Lung microvascular endothelial cell (primary cell): ENCODE measurements at regions not wholly inside any gene's neighbourhood (a gene's known extent, or its start where the extent isn't known, plus 50 kb on each side); places are given as distances from the start of the nearest gene placed in this dataset.
"Not testable (repeated sequence)": the region's sequence is repeated elsewhere in the genome, so short reads cannot be mapped to it uniquely, and the experiment has no call there.

Experiments used
- DNase-seq, 2 donors: peaks; one replicate each; pipeline versions ENCODE4 v3.0.0 to v3.0.0-alpha.2; 2010; ENCODE audit warnings: low read depth in 2 of 2

DNA sequence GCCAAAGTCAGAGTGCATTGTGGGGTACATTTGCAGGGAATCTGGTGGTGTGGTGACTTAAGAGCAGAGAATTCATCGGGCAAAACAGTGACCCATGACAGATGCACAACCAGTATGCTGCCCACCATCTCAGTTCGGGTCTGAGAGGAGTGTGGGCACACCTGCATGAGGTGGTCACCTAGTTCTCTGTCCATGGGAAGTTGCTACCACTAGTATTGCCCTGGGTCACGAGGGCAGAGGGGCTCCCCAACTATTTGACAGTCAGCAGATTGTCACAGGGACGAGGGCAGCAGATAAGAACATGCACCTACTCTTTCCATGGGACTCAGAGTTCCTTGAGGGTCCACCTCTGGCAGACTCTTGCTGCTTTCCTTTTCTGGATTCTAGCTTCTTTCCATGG lies 305.2 kb upstream of the MAOA start:
- DNase-seq: no peak

DNA sequence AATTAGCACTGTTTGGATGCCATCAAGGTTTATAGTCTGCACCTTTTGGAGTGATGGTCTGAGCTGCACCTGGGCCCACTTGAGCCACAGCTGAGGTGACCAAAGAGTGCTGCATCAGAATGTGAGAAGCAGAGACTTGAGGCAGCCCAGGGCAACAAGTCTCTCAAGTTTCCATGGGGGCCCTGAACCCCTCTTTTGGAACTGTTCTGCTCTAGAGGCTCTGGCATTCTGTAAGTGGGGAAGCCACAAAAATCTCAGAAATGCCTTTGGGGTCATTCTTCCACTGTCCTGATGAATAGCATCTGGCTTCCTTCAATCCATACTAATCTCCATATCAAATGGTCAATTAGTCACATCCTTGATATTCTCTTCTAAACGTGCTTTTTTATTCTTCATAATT lies 298.4 kb upstream of the MAOA start:
- no peak for DNase-seq

DNA sequence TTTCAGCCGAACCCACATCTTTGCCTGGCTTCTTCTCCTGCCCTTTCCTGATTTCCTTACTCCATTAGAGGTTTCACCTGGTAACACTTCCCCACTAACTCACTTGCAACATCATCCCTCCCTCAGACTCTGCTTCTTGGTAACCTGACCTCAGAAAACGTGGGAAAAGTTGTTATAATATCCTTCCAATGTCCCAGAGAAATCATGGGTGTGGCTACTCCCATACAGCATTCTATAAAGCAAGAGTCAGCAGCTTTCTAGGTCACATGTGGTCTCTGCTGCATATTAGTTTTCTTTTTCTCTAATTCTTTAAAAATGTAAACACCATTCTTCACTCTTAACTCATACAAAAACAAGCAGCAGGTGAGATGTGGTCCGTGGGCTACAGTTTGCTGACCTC lies 283.1 kb upstream of the MAOA start:
- no peak for DNase-seq

DNA sequence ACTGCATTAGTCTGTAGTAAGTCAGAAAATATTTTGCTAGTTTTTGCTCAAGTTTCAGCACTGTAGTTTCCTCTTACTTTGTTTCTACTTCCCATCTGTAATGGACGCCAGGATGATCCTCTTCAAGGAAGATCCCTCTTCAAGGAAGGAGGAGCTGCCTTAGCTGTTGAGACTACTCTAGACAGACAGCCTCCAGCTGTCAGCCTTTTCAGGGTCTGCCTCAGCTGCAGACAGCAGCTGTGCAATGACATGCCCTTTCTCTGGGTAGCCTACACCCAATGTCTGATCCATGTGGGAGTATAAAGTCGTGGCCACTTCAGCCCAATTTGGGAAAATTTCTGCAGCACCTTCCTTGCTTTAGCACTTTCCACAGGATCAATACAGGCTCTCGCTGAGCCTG lies 281.0 kb upstream of the MAOA start:
- no peak for DNase-seq

DNA sequence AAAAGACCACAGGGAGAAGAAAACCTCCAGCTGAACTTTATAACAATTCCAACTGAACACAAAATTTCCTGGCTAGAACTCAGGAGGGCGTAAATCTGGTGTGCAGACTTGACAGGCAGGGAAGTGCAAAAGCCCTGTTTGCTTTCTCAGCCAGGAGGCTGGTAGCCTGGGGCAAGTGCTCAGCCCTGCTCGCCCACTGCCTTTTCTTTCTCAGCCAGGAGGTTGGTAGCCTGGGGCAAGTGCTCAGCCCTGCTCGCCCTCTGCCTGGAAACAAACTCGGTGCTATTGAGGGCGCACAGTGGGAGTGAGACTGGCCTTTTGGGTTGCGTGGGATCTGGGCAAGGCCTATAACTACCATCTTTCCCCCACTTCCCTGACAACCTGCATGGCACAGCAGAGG lies 275.4 kb upstream of the MAOA start:
- no peak for DNase-seq

DNA sequence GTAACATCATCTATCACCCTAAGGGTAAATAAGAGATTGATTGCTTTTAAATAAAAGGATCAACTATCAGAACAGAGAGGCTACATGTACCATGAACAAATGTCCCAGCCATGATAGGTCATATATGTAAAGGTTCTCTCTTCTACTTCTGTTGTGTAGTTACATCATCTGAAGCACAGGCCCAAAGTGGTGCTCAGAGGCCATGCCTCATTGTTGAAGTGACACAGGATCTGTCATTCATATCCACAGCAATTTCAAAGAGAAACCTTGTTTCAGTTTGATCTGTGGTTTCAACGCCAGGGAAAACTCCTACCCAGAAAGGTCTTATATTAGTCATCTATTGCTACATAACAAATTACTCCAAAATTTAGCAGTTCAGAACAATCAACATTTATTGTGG lies 269.2 kb upstream of the MAOA start:
- no peak for DNase-seq

DNA sequence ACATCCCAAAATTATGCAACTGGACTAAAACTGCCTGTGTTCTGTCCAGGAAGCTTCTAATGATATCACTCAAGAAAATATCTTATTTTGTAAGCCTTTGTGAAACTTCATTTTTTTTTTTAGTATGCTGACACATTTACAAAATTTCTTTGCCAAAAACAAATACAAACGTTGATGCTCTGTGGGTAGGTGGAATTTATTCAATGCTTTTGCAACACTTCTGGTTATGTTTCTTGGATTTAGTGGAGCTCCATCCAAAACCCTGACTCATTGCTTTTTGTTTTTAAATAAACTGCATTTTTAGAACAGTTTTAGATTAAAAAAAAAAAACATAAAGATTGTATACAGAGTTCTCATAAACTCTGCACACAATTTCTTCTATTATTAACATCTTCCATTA lies 250.9 kb upstream of the MAOA start:
- no peak for DNase-seq

DNA sequence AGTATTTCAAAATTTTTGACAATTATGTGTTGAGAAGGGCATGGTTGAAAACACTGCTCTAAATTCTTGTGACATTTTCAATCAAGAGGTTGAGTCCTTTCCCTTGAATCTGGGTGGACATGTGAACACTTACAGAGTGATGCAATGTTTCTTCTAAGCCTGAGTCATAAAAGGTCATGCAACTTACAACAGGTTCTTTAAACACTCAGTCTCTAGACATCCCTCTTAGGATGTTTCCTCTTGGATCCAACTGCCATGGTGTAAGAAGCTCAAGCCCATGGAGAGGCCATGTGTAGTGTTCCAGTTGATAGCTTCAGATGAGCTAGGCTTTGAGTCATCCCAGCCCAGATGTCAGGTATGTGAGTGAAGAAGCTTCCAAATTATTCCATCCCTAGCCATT lies 232.2 kb upstream of the MAOA start:
- DNase-seq: no peak

DNA sequence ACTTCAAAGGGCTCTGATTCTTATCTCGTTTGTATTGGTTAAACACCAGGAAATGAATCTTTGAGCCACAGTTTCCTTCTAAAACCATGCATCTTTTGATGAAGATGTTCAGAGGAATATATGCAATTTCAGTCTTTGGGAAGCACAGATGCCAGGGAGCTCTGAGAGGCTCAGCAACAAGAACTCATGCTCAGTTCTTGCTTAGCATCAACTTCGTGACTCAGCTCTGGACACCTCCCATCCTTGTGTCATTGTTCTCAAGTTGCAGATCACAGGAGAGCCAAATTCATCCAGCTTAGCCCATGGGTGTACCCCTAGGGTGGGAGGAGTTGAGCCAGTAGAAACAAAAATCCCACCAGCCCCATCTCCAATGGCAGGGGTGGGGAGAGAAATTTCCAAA lies 219.6 kb upstream of the MAOA start:
- no peak for DNase-seq

DNA sequence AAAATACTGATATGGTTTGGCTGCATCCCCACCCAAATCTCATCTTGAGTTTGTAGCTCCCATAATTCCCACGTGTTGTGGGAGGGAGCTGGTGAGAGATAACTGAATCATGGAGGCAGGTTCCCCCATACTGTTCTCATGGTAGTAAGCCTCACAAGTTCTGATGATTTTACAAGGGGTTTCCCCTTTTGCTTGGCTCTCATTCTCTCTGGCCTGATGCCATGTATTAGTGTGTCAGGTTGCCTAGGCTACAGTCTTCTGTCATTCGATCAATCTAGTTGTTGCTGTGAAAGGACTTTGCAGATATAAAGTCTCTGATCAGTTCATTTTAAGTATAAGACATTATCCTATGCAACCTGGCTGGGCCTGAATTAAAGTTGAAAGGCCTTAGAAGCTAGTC lies 209.3 kb upstream of the MAOA start:
- DNase-seq: no peak

DNA sequence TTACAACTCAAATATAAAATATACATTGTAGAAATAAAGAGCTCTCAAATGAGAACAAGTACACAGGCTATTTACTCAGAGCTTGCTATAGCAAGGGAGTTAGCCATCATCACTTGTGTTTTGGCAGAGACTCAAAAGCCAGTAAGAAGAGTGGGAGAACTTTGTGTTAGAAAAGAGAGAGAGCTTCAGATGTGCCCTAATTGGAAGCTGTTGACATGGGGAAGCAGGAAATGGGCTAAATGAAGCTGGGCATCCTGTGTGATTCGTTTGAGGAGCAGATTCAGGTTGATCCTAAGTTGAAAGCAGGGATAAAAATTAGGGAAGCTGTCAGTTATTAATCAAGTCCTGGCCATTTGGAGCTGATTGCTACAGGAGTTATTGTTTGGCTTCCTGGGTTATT lies 207.4 kb upstream of the MAOA start:
- no peak for DNase-seq

DNA sequence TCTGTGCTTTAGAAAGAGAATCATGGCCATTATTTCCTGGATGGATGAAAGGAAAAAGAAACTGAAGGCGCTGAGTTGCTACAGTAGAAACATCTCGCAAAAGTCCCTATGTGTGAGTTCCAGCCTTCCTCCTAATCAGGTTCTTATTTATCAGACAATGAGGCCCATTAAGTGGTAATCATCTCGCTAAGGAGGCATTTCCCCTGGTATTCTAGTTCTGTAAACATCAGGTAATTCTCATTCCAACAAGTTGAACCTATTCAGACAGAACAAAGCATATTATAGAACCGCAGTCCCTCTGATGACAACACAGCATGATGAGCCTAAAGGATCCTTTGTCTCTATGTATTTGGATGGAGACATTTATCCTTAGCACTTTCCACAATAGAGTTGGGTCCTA lies 205.7 kb upstream of the MAOA start:
- DNase-seq: no peak

DNA sequence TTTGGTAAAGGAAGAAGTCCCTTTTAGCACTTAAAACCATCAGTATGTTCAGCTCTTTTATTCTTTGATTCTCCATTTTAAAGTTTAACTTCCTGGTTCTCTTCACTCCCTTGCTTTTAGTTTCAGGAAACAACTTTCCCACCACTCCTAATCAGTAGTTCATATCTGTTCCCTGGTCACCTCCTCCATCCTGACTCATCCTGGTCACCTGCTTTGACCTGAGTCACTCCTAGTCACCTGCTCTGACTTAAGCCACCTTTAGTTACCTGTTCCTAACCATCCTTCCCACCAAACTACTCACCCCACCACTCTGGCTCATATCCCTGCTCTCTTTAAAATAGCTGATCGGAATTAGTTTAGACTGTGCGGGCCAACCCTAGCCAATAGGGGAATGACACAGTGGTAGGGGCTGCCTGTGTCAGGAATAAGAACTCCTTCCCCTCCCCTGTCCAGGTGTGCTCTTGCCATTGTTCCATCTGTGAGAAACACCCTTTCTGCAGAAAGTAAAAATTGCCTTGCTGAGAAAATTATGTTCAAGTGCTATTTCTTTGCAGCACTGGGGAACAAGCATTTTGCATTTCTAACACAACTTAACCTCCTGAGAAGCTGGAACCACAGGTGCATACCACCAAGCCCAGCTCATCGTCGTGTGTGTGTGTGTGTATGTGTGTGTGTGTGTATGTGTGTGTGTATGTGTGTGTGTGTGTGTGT lies 204.0 kb upstream of the MAOA start:
- DNase-seq: not testable (repeated sequence)

DNA sequence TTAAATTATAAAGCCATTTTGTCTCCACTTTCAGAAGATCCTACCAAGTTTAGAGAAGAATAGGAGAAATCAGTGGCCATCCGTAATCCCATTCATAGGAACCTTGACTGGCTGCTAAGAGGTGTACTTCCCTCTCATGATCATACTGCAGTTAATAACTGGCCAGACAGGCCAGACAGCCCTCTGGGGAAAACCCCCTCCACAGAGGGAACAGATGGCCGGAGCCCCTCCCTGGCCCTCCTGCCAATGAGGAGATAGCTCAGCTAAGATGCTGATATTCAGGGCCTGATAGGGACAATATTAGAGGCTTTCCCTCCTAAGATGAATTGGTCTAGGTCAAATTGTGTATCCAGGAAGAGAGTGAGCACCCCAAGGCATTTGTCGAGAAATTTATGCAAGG lies 200.0 kb upstream of the MAOA start:
- DNase-seq: no peak

DNA sequence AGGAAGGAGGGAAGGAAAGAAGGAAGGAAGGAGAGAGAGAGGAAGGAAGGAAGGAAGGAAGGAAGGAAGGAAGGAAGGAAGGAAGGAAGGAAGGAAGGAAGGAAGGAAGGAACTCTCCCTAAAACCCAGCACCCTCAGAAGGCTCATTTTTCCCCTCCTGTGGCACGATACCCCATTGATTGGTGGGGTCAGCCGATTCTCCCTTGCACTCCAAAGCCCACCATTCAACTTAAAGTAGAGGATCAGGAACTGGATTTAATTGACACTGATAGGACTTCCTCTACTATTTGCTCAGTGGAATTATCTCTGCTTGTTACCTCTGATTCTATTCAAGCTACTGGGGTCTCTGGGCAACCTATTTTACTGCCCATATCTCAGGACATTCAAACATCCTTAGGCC lies 199.2 kb upstream of the MAOA start:
- no peak for DNase-seq

DNA sequence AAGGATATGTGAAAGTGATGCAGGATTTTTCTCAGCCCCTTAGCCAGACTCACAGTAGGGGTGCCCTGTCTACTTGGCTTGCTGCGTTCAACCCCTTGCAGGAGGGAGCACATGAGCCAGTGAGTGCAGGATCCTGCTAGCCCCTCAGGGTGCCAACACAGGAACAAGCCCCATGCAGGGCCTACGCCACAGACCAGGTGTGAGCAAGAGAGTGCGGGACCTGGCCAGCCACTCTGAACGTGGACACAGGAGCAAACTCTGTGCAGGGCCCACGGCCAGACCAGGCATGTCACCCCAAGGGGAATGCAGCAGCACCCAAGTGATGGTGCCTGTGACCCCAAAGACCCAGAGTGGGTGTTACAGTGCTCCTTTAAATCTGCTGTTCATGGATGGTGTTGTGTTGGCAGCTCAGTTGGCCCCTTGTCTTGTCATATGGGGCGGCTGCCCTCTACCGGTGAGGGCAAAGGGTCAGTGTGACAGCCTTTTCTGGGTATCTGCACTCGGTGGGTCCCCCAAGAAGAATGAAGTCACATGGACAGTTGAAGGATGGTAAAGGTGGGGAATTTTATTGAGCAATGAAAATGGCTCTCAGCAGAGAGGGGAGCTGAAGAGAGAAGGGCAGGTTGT lies 188.4 kb upstream of the MAOA start:
- no peak for DNase-seq

DNA sequence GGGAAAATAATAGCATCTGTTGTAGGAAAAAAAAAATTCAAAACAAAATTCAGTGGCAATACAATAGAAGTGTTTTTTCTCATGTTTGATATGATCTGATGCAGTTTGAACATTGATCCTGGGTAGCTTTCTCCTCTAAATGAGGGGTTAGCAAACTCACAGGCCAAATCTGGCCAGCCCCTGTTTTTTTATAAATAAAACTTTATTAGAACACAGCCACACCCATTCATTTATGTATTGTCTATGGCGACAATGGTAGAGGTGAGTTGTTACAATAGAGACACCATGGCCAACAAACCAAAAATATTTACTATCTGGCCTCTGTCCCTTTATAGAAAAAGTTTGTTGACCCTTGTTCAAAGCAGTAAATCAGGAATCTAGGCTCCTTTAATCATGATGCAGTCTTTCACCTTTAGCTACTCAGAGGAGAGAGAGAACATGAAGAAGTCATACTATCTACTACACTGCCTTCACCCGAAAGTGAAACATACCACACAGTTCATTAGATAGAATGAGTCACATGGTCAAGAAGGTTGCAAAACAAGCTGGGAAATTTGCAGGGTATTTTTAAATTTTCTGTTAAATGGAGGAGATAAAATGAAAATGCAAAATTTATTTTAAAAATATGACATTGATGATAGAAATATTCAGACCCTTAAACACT lies 186.6 kb upstream of the MAOA start:
- DNase-seq: no peak

DNA sequence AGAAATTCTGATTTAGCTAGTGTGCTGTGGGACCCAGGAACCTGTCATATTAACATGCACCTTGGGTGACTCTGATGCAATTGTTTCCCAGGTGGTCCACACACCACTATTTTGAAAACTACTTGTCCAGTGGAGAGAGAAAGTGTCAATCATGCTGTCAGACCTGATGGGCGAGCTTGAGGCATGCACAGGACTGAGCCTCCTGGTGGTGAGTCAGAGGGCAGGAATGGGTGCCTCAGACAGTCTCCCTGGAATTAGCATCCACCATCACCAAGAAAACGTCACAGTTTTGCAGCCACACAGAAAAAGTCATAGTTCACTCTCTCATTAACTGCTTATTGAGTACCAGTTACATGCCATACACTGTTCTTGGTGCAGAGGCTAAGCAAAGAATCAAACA lies 181.8 kb upstream of the MAOA start:
- DNase-seq: no peak

DNA sequence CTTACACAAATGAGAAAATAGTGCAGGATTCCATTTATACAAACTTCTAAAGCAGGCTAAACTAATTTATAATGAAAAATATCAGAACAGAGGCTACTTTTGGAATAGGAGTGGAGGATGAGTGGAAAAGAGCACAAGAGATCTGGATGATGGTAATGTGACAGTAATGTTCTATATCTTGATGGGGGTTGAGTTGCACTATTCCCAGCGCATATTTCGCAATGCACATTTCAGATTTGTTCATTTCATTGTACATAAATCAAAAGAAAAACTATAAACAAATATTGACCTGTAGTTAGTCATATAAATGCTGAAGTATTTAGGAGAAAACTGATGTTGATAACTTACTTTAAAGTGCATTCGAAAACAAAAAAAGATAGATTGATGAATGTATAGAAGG lies 177.0 kb upstream of the MAOA start:
- no peak for DNase-seq

DNA sequence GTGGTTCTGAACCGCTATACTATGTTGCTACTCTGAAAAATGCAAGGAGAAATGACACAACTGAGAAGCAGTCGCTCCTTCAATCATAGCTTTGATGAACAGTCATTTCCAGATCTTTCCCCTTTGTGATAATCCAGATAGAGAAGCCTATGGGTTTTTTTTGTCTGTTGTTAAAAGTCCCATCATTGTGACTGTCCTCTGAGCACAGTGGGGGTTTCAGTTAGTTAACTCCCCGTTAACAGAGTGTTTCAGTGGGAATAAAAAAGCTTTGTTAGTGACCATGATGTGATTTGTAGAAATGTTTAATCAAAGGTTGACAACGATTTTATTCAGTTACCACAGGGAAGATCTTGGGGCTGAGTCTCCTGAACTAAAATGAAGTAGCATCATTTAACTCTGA lies 176.2 kb upstream of the MAOA start:
- DNase-seq: no peak

DNA sequence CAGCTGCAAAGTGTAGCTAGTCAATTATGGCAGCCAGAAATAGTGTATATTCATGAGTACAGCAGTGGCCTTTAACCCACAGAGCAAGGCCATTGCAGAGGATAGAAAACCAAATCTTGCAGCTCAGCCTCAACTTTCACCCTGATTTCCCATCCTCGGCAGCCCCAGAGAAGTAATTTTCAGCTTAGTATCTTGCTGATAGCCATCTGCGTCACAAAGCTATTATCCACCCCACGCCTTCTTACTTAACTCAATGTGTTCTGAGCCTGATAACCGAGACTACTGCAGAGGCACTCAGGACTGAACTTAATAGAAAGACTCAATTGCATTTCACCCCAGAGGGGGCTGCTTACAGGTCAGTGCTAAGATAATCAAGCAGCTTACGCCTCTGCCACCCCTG lies 174.5 kb upstream of the MAOA start:
- DNase-seq: no peak

DNA sequence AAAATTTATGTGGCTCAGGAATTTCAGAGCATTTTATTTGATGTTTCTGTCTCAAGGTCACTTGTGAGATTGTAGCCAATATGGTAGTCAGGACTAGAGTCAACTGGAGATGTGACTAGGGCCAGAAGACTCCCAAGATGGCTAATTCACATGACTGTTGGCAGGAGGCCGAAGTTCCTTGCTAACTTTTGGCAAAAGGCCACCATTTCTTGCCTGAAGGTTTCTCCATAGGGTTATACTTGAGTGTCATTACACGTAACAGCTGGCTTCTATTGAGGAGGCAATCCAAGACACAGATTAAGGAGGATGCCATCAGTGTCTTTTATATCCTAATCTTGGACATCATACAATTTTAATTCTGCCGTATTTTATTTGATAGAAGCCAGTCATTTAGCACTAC lies 162.3 kb upstream of the MAOA start:
- DNase-seq: no peak

DNA sequence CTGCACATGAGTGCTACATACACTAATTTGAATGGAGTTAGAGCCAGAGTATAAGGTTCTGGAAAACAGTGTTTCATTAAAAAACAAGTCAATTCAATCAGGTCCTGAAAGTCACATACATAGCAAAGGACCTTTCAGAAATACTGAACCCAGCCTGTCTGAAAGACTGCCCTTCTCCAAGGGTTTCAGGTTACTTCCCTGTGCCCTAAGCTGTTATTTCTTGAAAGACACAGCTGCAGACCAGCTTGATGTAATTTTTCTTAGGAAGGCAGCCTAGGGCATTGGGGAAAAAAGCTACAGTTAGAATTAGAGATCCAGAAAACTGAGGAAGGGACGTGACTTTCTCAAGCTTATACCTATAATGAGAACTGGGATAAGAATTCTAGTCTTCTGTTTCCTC lies 155.9 kb upstream of the MAOA start:
- no peak for DNase-seq
